K562 (cell line): ENCODE measurements at regions not wholly inside any gene's neighbourhood (a gene's known extent, or its start where the extent isn't known, plus 50 kb on each side); places are given as distances from the start of the nearest gene placed in this dataset.

Experiments used
- ARID1B ChIP-seq: fragments of 450-650 bp; IDR thresholded peaks from 2 replicates; pipeline ENCODE4 v1.6.1; 2016; ENCODE audit warnings: antibody characterized with exemption, mild to moderate bottlenecking, inconsistent platforms
- ARID2 ChIP-seq: fragments of 450-650 bp; IDR thresholded peaks from 2 replicates; pipeline ENCODE4 v1.6.1; 2017; ENCODE audit warnings: antibody characterized with exemption, mild to moderate bottlenecking
- DEAF1 ChIP-seq: fragments of 450-650 bp; formaldehyde crosslinking; IDR thresholded peaks from 2 replicates; pipeline ENCODE4 v1.4.0; 2020; ENCODE audit warnings: mild to moderate bottlenecking, moderate library complexity
- GATA2 ChIP-seq: sonication (generic); formaldehyde crosslinking; IDR thresholded peaks from 2 replicates; pipeline ENCODE4 v1.4.0; 2020; ENCODE audit warnings: mild to moderate bottlenecking, missing genetic modification reagents
- HEY1 ChIP-seq: fragments of 250-450 bp; sonication (Bioruptor Pico); IDR thresholded peaks from 2 replicates; pipeline ENCODE4 v1.5.0; 2020; ENCODE audit warnings: mild to moderate bottlenecking, moderate library complexity, borderline replicate concordance
- NR2C2 ChIP-seq, 2 experiments: fragments of 200-800 bp in 1 of 2; sonication (Bioruptor generic) in 1 of 2; sonication (generic) in 1 of 2; formaldehyde crosslinking in 1 of 2; IDR thresholded peaks; 2 replicates each; pipeline versions ENCODE4 v1.6.1 to v1.8.0; 2016 to 2022; ENCODE audit warnings: mild to moderate bottlenecking in 1 of 2, missing compliant biosample characterization in 1 of 2, missing genetic modification characterization in 1 of 2, missing genetic modification reagents in 1 of 2
- NUFIP1 ChIP-seq: fragments of 450-650 bp; IDR thresholded peaks from 2 replicates; pipeline ENCODE4 v1.6.1; 2018; ENCODE audit not compliant: partially characterized antibody
- RAD21 ChIP-seq, 2 experiments: fragments of 250-450 bp in 1 of 2; fragments of 450-650 bp in 1 of 2; sonication (Bioruptor Pico) in 1 of 2; formaldehyde crosslinking in 1 of 2; IDR thresholded peaks in 1 of 2; conservative IDR thresholded peaks in 1 of 2; 2 replicates each; pipeline versions ENCODE4 v1.4.0 to v1.8.0; 2020 to 2022; ENCODE audit warnings: mild to moderate bottlenecking in 2 of 2, moderate library complexity in 1 of 2
- RBM14 ChIP-seq: fragments of 200-400 bp; formaldehyde crosslinking; IDR thresholded peaks from 2 replicates; pipeline ENCODE4 v1.6.1; 2018; ENCODE audit warnings: low read depth, mild to moderate bottlenecking, low read length, moderate library complexity, borderline replicate concordance; ENCODE audit not compliant: insufficient read depth
- RREB1 ChIP-seq: fragments of 250-450 bp; sonication (Bioruptor Pico); IDR thresholded peaks from 2 replicates; pipeline ENCODE4 v1.4.0; 2020
- SNRNP70 ChIP-seq: fragments of 200-400 bp; formaldehyde crosslinking; optimal IDR thresholded peaks from 2 replicates; pipeline ENCODE3; 2017; ENCODE audit warnings: low read depth, low read length
- WHSC1 ChIP-seq: IDR thresholded peaks from one replicate; pipeline ENCODE4 v1.6.1; 2012; ENCODE audit warnings: low read length, control low read depth, inconsistent platforms
- ZNF41 ChIP-seq: fragments of 250-450 bp; sonication (Bioruptor Pico); conservative IDR thresholded peaks from 2 replicates; pipeline ENCODE4 v1.4.0; 2020; ENCODE audit warnings: mild to moderate bottlenecking

- TF ChIP-seq ARID2 (peak; percentile 64; the same call in 1 of the 2 replicates), SNRNP70 (no peak), NR2C2 (CRISPR knock-in tag; IDR thresholded peaks at IDR 0.05) (no peak), NR2C2 (tag; IDR thresholded peaks at IDR 0.05) (no peak), DEAF1 (peak; percentile 63), RREB1 (CRISPR knock-in tag) (no peak), ARID1B (no peak), WHSC1 (no peak), NUFIP1 (no peak), GATA2 (no peak), ZNF41 (no peak), RAD21 (CRISPR knock-in tag; conservative IDR thresholded peaks at IDR 0.05 in 1 of 2, IDR thresholded peaks at IDR 0.05 in 1 of 2) (peak; percentile 80 to 85), HEY1 (CRISPR knock-in tag) (no peak), RBM14 (no peak)
Measured at GRCh38 chr2:21317131-21317530, 193.4 kb downstream of the TDRD15 start (continued).
